Adrenal gland (tissue), 5 donors: ENCODE measurements at regions not wholly inside any gene's neighbourhood (a gene's known extent, or its start where the extent isn't known, plus 50 kb on each side); places are given as distances from the start of the nearest gene placed in this dataset.

Source experiments
- CTCF ChIP-seq, 6 experiments: fragments of 450-650 bp in 4 of 6; fragments of 200-600 bp in 2 of 6; sonication (generic) in 1 of 6; IDR thresholded peaks; 1 replicate in 5 of 6; 2 replicates in 1 of 6; pipeline versions ENCODE4 v1.5.1 to v1.8.0; 2016 to 2021; ENCODE audit warnings: antibody characterized with exemption in 6 of 6, mild to moderate bottlenecking in 2 of 6, moderate library complexity in 1 of 6
- POLR2A ChIP-seq, 2 donors: fragments of 450-650 bp; IDR thresholded peaks; one replicate each; pipeline ENCODE4 v1.6.1; 2017; ENCODE audit warnings: antibody characterized with exemption in 2 of 2, mild to moderate bottlenecking in 2 of 2, moderate library complexity in 1 of 2
- donor health status: DM: no; HTN: no; CAD: no.

- TF ChIP-seq POLR2A (IDR thresholded peaks at IDR 0.05) (no peak), CTCF (IDR thresholded peaks at IDR 0.05) (no peak)
Measured at GRCh38 chr1:99131546-99131945, 126.9 kb upstream of the PLPPR5 start.
